Retinal pigment epithelial cell (primary cell): ENCODE measurements at regions not wholly inside any gene's neighbourhood (a gene's known extent, or its start where the extent isn't known, plus 50 kb on each side); places are given as distances from the start of the nearest gene placed in this dataset.

Experiments
- DNase-seq: peaks from one replicate; pipeline ENCODE4 v3.0.0-alpha.2; 2010; ENCODE audit warnings: low read depth
- H3K4me3 ChIP-seq: 2 replicates; pipeline ENCODE4 v1.5.1; 2011; ENCODE audit warnings: mild to moderate bottlenecking, low read length, control low read depth, moderate library complexity
- CTCF ChIP-seq: conservative IDR thresholded peaks from 2 replicates; pipeline ENCODE4 v1.5.1; 2011; ENCODE audit warnings: low read depth, low read length, control low read depth, inconsistent platforms

DNA sequence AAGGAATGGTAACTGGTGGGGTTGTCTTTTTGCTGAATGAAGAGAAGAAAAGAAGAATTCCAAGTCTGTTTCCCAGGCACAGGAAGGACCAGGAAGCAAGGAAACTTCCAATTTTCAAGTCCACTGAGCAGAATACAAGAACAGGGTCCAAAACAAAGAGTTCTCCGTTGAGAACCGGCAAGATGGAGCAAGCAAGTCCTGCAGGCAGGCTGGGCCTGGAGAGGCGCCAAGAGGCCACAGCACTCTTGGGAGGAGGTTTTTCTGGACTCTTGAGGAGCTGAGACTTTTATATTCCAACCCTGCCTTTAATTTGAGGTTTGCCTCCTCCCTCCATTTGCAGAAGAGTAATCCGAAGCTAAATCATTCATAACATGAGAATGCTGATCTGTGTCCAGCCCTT is 224.5 kb downstream of the IKZF2 start:
- DNase-seq = no peak
- TF ChIP-seq CTCF = no peak
- no peak overlapping the region for H3K4me3 ChIP-seq

GRCh38 chr2:212923393-212923792 is 228.0 kb downstream of the IKZF2 start:
- DNase-seq = no peak
- no peak for TF ChIP-seq CTCF
- H3K4me3 ChIP-seq = no peak overlapping the region

DNA sequence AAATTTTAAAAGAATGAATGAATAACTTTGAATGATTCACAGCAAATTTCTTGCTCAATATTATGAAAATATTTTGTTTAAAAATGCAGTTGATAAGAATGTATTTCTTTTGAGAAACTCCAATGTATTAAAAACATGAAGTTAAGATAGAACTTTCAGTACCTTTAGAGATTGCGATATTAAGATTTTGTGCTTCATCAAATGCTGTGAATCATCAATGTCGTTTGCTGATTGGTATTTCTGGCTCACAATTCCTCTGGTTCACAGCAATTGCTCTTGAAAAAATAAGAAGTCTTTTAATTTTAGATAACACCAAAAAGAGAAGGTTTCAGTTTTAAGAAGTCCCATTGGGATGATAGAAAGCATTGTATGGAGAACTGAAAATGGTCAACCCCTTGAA is 228.7 kb downstream of the IKZF2 start:
- no peak for DNase-seq
- TF ChIP-seq CTCF = no peak
- no peak overlapping the region for H3K4me3 ChIP-seq

DNA sequence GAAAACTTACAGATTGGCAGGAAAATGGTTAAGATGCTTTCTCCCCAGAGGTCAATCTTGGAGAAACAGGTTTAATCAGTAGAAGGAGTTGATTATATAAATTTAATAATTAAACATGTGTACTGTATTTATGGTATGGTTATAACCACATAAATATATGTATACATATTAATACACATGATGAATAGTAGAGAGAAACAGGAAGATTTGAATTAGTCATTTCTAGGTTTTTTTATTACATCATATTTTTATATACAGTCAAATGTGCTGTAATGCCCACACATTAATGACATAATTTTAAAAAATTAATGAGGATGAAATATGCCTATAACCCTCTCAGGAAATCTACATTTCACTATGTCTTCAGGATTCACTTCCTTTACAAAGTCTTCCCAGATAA is 229.7 kb downstream of the IKZF2 start:
- no peak for TF ChIP-seq CTCF
- no peak for DNase-seq
- no peak overlapping the region for H3K4me3 ChIP-seq

DNA sequence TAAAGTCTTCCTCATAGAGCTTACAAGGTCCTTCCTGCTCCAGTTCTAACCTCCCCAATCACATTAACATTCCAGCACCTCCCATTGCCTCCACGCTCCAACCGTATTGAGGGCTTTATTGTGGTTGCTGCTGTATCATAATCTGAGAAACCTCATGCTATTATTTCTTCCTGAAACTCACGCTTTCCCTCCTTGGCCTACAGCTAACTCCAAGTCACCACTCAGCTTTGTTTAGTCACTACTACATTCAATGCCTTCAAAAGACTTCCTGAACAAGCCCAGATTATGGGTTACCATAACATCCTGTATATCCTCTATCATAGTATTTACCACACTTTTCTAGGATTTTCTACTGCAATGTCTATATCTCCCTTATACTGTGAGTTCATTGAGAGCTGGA is 230.4 kb downstream of the IKZF2 start:
- H3K4me3 ChIP-seq = no peak overlapping the region
- TF ChIP-seq CTCF = no peak
- no peak for DNase-seq

GRCh38 chr2:212919238-212919637 is 232.2 kb downstream of the IKZF2 start:
- H3K4me3 ChIP-seq = no peak overlapping the region
- no peak for TF ChIP-seq CTCF
- no peak for DNase-seq

GRCh38 chr2:212918336-212918735 is 233.1 kb downstream of the IKZF2 start:
- no peak for DNase-seq
- TF ChIP-seq CTCF = no peak
- no peak overlapping the region for H3K4me3 ChIP-seq
